ENCODE measurements at regions not wholly inside any gene's neighbourhood (a gene's known extent, or its start where the extent isn't known, plus 50 kb on each side); places are given as distances from the start of the nearest gene placed in this dataset.

DNA sequence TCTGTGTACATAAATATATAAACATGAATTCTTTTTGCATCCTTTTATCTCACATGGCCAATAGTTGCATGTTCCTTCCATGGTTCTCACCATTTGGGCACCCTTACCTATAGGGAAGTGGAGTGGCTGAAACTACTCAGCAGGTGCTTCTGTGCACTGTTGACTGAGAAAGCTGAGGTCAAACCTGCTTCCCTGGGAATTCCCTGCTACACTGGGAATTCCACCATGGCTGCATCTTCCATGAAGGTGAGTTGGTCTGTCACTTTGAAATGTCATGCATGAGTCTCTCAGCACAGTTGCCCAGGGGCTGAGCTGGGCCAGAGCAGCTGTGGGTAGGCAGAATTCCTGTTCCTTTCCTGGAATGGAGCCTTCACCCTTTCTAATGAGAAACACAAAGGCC lies 193.8 kb upstream of the PRSS16 start:
- DNase-seq = no peak

DNA sequence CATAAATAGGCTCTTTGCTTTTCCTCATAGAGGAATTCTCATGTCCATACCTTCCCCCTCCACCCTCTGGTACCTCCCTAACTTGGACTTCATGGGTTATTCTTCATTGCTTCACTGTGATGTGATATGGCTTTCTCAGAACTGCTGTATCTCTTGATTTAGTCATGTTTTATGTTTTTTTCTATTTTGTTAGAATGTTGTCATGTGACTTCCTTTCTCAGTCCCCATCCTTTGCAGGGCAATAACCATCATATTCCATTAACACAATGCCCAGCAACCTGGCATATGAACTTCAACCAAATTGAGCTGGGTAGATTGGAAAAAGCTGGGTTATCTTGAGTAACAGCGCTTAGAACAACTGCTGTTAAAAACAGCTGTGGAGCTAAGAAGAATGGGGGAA lies 190.9 kb upstream of the PRSS16 start:
- no peak for DNase-seq

DNA sequence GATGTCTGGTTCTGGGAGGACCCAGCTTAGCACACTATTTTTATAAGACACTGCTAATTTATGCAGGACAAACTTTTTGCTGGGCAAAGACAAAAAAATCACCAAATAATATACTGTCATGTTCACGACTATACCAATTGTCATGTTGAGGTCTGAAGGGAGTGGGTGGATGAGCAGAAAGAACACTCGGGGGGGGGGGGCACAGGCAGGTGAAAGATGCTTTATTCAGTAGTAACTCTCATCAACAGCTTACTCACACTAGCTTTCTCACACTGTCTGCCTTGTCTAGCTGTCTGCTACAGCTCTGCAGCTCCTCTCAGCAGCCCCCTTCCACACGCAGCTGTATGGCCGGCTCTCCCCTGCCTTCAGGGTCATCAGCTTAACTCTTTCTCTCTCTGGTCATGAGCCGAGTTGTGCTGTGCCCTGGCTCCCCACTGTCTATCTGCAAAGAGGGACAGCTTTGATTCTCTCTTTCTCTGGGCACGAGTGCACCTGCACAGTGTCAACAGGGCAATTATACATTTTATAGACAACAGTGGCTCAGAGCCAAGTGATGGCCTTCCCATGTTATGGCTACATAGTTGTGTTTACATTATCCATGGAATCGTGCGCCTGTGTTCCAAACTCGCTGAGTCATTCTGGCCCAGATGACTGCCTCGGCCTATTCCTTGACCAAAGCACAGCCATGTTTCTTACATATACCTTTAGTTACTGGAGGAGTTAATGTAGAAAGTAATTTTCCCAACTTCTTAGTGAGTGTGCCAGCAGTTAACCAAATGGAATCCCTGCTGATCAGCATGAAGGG lies 187.7 kb upstream of the PRSS16 start:
- DNase-seq = peak; percentile 2

DNA sequence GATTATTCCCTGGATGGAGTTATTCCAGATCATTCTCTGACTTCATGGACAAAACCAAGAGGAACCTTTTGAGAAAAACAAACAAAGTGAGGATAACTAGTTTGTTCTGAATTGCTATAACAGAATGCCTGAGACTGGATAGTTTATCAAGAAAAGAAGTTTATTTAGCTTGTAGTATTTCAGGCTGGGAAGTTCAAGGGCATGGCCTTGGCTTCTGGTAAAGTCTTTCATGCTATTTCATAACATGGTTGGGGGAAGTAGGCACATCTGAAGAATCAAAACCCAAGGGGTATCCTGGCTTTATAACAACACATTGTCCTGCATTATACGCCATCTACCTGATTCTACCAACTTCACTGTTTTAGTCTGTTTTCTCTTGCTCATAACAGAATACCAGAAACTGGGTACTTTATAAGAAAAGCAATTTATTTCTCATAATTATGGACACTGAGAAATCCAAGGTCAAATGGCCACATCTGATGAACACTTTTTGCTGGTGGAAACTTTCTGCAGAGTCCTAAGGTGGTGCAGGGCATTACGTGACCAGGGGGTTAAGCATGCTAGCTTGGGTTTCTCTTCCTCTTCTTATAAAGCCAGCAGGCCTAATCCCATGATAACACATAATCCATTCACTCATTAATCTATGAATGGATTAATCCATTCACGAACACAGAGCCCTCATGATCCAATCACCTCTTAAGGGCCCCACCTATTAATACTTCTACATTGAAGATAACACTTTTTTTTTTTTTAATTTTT lies 186.1 kb upstream of the PRSS16 start:
- DNase-seq = no peak

DNA sequence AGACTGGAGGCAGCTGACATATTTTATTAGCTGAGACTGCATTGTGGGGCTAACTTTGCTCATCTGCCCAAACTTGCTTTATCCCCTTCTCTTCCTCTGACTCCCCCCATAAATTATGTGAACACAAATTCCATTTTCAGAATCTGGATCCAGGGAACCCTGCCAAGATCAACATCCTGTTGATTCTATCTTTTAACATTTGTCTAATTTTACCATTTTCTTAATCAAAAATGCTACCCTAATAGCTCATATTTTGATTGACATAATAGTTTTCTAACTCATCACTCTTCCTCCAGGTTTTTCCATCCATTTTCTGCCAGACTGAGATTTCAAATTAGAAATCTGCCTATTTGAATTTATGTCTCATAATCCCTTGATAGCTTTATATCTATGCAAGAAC lies 184.7 kb upstream of the PRSS16 start:
- DNase-seq = no peak

DNA sequence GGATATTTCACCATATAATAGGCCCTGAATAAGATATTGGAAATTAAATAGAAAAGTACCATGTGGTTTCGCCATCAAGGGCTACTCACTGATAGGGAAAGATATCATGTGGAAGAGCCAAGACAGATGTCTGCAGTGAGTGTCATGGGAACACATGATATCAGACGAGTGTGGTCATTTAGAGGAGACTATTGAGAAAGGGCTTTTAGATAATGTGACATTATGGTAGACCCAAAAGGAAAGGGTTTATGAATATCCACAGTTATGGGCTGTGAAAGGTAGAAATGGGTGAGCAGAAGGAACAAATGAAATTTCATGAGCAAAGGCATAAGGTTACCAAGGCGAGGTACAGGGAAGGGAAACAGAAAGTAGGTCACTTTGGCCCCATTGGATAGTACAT lies 182.3 kb upstream of the PRSS16 start:
- DNase-seq = no peak

DNA sequence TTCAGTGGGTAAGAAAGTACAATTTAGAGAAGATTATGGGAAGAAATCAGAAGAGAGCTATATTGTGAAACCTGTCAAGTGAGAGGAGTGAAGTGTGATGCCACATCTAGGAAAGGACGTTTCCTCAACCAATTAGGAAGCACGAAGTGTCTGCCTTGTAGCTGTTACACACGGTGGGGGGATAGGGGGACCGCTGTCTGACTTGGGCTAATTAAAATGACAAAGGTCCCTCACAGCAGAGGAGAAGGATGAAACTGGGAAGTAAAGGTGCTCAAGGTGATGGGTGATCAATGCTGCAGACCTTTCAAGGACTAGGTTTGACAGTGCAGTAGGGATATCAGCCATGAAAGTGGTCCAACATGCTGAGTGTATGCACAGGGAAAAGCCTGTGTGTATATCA lies 181.1 kb upstream of the PRSS16 start:
- DNase-seq = no peak

DNA sequence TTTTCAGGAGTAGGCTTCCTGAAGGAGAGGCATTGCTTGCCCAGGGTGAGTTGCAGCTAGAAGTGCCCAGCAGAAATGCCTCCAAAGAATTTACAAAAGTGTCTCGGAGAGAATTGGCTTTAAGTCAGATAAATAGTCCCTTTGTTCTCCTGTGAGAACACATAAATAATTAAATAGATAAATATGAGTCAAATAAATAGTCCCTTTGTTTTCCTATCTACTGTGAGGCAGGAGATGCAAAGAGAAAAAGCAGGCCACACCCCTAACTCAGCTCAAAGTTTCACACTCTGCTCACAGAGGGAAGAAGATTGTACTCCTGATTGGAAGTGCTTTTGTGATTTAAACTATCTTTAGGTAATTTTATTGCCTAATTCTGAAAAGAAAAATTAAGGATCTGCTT lies 180.7 kb upstream of the PRSS16 start:
- no peak for DNase-seq

DNA sequence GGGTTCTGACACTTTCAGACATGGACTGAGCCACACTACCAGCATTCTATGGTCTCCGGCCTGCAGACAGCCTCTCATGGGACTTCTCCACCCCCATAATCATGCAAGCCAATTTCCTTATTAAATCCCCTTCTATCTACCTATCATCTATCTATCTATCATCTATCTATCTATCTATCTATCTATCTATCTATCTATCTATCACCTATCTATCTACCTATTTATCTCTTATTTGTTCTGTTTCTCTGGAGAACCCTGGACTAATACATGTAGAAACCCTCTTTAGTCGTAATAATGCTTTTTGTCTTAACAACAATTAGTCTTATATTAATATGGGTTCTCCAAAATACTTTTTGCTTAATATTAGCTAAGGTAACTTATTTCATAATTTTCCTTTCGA lies 174.1 kb upstream of the PRSS16 start:
- DNase-seq = no peak

DNA sequence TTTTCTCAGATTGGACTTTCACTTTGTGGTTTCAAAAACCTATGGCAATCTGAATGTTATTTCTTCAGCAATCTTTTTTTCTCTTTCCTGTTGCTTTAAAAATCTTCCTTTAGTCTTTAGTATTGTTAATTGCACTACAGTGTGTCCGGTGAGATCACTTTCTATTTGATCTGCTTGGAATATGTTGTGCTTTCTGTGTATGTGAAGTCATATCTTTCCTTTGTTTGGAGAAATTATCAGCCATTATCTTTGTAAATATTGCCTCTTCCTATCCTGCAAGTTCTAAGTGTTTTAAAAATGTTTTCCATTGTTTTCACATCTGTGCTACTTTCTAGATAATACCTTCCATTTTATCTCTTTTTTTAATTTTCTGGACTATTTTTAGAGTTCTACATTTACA lies 171.4 kb upstream of the PRSS16 start:
- DNase-seq = no peak

DNA sequence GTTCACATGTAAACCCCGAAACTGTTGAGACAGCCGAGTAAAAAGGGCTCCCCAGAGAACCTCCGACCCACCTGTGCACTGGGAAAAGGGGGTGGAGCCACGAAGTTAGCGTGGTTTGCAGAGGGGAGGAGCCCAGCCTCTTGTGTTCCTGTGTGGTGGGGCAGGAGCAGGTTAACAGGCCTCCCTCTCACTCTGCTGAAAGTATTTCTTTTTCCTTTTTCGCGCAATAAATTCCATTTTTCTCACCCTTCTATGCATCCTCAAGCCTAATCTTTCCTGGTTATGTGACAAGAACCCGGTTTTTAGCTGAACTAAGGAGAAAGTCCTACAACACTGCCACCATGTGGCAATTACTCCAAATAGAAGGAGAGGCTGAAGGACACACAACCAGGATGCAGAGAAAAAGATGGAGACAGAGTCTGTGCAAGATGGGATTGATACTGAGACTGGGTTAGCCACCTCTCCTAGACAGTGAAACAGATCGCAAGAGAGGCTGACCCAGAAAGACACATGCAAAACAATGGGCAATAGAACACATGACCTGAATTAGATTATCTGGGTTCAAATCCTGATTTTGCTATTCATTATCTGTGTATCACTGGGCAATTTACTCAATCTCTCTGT lies 168.7 kb upstream of the PRSS16 start:
- peak; percentile 64 for DNase-seq

DNA sequence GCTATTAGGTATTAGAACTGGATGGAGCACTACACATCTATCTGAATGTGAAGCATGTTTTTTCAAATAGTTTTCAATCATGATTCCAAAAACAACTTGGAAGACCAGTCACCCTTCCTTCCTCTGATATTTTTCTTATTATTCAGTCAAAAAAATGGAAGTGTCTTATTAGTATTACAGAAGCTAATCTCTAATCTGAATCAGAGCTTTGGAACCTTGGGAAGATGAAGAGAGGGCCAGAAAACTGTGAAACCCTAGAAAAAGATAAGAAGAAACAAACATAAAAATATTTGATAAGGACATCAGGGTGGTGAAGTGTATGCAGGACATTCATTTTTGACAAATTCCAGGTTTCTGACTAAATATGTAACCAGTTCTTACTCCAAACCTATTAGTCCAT lies 166.3 kb upstream of the PRSS16 start:
- no peak for DNase-seq

DNA sequence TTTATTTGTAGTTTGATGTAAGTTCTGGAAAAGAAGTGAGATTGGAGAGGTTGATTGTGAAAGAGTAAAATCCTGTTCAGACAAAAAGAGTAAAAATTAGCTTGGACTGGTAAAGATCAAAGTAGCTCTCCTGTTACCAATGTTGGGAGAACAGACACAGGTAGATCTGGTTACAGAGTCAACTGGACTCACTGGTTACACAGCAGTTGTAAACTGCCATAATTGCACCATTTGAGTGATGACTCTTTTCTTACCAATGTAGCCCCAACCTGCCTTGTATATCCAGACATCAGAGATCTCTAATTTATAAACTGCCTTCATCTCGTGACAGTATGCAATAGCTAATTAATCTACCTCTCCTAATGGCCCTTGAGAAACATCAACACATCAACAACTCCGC lies 165.6 kb upstream of the PRSS16 start:
- no peak for DNase-seq

DNA sequence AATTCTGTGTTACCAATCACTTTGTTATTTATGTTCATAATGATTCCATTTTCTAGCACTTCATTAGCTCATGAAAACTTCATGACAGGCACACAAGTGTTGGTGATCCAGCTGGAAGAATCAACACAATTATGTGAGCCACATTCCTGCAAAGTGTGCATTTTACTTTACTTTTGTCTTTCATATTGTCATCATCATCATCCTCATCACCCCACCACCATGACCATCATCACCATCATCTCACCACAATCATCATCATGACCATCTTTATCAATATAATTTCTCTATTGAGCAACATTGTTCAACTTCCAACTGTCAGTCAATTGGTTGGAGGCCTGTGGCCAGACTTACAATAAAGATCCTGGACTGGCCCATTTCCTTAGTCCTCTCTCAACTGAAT lies 159.4 kb upstream of the PRSS16 start:
- no peak for DNase-seq

DNA sequence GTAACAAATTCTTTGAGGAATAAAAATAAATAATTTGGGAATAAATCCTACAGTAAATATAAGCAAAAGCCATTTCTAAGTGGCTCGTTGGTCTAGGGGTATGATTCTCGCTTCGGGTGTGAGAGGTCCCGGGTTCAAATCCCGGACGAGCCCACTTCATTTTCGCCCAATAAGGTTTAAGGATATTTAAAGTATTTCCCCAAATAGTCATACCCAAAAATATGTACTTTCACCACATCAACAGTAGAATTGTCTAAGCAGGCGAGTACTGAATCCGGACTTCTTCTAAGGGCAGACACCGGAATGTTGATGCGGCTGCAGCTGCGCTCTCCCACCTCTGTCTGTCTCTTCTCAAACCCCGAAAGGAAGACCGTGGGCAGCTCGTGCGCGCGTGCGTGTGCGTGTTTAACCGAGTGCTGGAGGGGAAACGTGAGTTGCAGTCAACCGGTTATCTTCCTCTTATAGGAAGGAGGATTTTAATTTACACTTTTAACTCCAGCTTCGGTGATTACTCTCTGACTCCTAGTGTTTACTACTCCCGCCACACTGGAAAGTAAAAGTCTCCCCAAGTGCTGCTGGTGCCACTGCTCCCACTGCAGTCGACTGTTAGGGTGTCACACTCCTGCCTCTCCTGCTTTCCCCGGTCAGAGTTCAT lies 155.7 kb upstream of the PRSS16 start:
- DNase-seq = peak; percentile 95

DNA sequence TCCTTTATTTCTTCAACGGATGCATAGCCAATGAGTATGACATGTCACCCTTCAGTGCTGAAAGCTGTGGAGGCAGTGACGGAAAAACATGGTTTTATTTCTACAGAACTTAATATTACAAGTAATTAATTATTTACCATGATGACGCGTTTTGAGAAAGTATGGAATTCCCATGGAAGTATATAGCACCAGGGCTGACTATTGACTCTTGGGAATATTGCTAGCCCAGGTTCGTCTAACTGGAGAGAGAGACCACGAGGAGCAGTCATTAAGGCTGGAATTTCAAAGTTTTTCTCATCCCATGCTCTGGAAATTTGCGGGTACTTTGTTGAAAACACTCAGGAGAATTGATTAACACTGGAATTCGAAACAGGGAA lies 155.2 kb upstream of the PRSS16 start:
- DNase-seq = no peak

DNA sequence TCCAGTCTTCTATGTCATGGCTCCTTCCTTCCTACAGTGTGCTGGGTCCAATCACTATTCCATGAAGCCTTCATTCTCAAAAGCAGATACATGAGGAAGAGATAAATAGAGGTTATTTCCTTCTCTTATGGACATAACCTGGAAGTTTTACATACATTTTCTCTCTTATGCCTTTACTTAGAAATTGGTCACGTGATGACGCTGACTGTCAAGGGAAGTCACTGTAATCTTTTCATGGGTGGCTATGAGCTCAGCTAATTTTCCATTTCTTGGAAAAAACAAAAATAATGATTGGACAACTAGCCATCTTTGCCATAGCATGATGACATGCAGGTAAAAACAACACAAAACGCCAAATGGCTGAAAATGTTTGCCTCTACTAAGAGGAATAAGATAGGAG lies 151.6 kb upstream of the PRSS16 start:
- DNase-seq = no peak

DNA sequence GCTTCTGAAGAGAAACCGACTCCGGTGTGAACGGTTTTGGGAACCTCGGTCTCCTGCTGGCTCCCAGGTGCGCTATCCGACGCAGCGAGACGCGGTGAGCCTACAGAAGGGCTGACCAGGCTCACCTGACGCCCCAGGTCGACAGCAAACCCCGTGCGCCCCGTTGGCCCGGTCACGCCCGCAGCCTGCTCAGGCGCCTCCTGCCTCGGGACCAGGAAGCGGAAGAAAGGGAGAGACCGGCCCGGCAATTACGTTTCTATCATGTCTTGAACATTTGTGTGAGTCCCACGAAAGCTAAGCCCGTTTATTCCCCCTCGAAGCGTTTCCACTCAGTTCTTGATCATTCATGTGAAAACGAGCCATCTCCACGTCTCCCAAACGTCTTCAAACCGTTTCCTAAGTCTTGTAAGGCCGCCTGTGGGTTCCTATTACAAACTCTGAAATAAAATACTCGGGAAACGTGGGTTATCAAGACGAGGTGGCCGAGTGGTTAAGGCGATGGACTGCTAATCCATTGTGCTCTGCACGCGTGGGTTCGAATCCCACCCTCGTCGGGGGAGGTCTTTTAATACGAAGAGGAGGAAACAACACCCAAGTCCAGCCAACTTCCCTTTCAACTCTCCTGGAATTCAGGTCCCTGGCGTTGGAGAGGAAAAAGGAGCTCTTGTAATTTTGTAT lies 150.5 kb upstream of the PRSS16 start:
- DNase-seq = peak; percentile 63

DNA sequence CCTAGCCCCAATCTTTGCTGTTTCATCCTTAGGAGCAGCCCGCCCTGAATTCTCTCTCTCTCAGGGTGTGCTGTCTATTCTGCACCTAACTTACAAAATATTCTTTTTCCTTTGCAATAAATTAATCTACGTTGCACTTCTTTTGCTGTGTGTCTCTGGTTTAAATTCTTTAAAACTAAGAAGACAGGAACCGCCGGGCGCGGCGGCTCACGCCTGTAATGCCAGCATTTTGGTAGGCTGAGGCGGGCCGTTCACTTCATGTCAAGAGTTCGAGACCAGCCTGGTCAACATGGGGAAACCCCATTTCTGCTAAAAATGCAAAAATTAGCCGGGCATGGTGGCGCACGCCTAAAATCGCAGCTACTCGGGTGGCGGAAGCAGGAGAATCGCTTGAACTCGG lies 148.5 kb upstream of the PRSS16 start:
- no peak for DNase-seq

DNA sequence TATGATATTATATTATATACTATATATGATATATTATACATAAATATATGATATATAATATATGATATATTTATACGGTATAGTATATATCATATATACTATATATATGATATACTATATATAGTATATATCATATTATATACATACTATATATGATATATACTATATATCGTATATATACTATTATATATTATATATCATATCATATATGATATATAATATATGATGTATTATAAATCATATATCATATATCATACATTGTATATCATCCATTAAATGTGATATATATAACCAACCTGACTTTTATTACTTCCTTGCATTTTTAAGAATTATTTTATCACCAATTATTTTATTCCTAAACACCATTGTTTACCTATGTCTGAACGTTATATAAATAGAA lies 146.6 kb upstream of the PRSS16 start:
- no peak for DNase-seq

DNA sequence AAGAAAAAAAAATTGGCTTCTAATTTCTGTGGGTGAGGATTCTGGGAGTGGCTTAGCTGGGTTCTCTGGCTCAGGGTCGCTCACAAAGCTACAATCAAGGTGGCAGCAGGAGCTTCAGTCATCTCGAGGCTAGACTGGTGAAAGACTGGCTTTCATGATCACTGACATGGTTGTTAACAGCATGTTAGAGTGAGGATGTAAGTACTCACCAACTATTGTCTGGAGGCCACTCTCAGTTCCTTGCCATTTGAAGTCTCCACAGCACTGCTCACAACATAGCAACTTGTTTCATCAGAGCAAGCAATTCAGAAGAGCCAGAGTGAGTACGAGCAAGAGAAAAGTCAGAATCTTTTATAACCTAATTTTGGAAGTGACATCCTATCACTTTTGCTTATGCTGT lies 145.7 kb upstream of the PRSS16 start:
- no peak for DNase-seq

DNA sequence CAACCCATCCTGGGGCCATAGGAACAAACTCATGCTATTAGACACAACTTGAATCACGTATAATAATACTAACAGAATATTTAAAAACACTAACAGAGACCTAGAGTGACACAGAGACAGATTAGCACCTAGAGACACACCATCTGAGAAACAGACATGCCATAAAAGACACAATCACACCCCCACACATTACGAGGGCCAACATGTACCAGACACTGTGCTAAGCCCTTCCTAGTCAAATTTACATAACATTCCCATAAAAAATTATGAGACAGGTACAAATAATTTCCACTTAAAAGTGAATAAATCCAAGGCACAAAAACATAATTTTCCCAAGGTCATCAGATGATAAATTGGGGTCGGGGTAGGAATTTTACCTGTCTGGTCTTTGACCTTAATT lies 141.1 kb upstream of the PRSS16 start:
- DNase-seq = no peak

DNA sequence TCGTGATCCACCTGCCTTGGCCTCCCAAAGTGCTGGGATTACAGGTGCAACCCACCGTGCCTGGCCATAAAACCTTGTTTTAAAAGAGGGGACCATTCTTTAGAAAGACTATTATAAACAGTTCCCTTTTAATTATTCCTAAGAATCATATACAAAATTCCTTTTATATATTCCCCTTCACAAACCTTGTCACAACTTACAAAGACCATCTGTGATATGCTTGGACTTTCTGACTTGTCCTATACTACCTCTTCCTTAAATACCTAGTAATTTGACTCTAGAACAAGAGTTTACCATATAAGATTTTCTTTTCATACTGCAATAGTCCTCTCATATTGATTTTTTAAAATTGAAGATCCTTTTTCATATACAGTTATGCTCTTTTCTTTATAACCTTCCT lies 135.8 kb upstream of the PRSS16 start:
- no peak for DNase-seq
